Body of pancreas (tissue), 4 donors: ENCODE measurements at regions not wholly inside any gene's neighbourhood (a gene's known extent, or its start where the extent isn't known, plus 50 kb on each side); places are given as distances from the start of the nearest gene placed in this dataset.

ENCODE experiments used
- ATAC-seq: fragments of 150-250 bp; one replicate; pipeline ENCODE4 v1.9.1; 2016
- DNase-seq, 4 donors: peaks; one replicate each; pipeline ENCODE4 v3.0.0-alpha.2; 2019
- H3K27ac ChIP-seq, 4 donors: fragments of 200-600 bp; sonication (generic); 1 replicate in 3 of 4; 2 replicates in 1 of 4; pipeline versions ENCODE4 v1.5.1 to v1.6.1; 2016 to 2019; ENCODE audit warnings: mild to moderate bottlenecking in 1 of 4, mixed read lengths in 1 of 4, moderate library complexity in 1 of 4
- H3K27me3 ChIP-seq, 2 donors: fragments of 200-600 bp; sonication (generic); one replicate each; pipeline ENCODE4 v1.6.0; 2016; ENCODE audit warnings: mild to moderate bottlenecking in 1 of 2
- H3K36me3 ChIP-seq, 2 donors: fragments of 200-600 bp; sonication (generic); replicated peaks in 1 of 2; 2 replicates each; pipeline ENCODE4 v1.5.1; 2016; ENCODE audit warnings: low read depth in 2 of 2; ENCODE audit not compliant: insufficient read depth in 1 of 2
- H3K4me1 ChIP-seq: fragments of 200-600 bp; sonication (generic); one replicate; pipeline ENCODE4 v1.6.0; 2016
- H3K4me3 ChIP-seq, 2 donors: fragments of 200-600 bp; sonication (generic); 1 replicate in 1 of 2; 2 replicates in 1 of 2; pipeline ENCODE4 v1.5.1; 2016 to 2019
- H3K9me3 ChIP-seq, 3 donors: fragments of 200-600 bp; sonication (generic); 1 replicate in 2 of 3; 2 replicates in 1 of 3; pipeline ENCODE4 v1.5.1; 2016
- POLR2A ChIP-seq, 3 donors: fragments of 450-650 bp; IDR thresholded peaks; one replicate each; pipeline ENCODE4 v1.6.1; 2016; ENCODE audit warnings: antibody characterized with exemption in 3 of 3, mild to moderate bottlenecking in 2 of 3
- WGBS, 2 donors: methylation state at CpG; one replicate each; pipeline ENCODE4 v1.1.5; 2017; 5-methylcytosine and 5-hydroxymethylcytosine counted together
- intact Hi-C: fragments of 100-400 bp; cut with DNase I; formaldehyde crosslinking; loops from one replicate; pipeline ENCODE4 v1.15.1; 2023
- TF ChIP-seq, protein P1 (sequence below), 7 experiments: fragments of 450-650 bp in 4 of 7; fragments of 200-600 bp in 3 of 7; sonication (generic) in 3 of 7; IDR thresholded peaks; one replicate each; pipeline ENCODE4 v1.5.1; 2016 to 2019; ENCODE audit warnings: antibody characterized with exemption in 7 of 7

DNA sequence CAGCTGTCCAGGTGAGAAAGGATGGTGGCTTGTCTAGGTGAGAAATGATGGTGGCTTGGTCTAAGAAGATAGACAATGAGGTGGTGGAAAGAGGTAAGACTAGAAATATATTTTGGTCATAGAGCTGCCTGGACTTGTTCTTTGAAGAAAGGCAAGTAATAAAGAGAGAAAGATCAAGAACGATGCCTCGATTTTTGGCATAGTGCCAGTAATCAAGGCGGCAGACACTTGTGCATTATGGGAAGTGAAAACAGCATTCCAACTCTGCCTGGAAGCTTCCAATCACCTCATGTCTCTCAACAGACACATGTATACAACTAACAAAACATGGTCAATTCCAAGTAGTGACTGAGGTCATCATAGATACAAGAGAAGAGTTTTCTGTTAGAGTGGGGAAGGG is 423.8 kb upstream of the NRP1 start:
- TF ChIP-seq POLR2A (IDR thresholded peaks at IDR 0.05), result no peak
- TF ChIP-seq, protein P1, sequence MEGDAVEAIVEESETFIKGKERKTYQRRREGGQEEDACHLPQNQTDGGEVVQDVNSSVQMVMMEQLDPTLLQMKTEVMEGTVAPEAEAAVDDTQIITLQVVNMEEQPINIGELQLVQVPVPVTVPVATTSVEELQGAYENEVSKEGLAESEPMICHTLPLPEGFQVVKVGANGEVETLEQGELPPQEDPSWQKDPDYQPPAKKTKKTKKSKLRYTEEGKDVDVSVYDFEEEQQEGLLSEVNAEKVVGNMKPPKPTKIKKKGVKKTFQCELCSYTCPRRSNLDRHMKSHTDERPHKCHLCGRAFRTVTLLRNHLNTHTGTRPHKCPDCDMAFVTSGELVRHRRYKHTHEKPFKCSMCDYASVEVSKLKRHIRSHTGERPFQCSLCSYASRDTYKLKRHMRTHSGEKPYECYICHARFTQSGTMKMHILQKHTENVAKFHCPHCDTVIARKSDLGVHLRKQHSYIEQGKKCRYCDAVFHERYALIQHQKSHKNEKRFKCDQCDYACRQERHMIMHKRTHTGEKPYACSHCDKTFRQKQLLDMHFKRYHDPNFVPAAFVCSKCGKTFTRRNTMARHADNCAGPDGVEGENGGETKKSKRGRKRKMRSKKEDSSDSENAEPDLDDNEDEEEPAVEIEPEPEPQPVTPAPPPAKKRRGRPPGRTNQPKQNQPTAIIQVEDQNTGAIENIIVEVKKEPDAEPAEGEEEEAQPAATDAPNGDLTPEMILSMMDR (IDR thresholded peaks at IDR 0.05), result no peak
- no peak for ATAC-seq
- Histone ChIP-seq H3K9me3 (no peaks in the 10 kb centered on the region), H3K36me3 (no peaks in the 10 kb centered on the region), H3K4me1 (no peaks in the 10 kb centered on the region), H3K27ac (no peak overlapping the region), H3K27me3 (no peaks in the 10 kb centered on the region), H3K4me3 (no peak overlapping the region)
- 53 to 65% methylated on average over 3 of the region's 3 CpGs for WGBS, 2 donors
- intact Hi-C loops, result no loop called here
- DNase-seq, result no peak

DNA sequence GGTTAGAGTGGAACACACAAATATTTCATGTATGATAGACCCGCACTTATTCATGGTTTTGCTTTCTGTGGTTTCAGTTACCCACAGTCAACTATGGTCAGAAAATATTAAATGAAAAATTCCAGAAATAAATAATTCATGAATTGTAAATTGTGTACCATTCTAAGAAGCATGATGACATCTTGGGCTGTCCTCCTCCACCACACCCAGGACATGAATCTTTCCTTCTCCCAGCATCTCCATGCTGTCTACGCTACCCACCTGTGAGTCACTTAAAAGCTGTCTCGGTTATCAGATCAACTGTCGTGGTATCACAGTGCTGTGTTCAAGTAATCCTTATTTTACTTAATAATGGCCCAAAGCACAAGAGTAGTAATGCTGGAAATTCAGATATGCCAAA is 419.6 kb upstream of the NRP1 start:
- no peak for ATAC-seq
- Histone ChIP-seq H3K36me3 (no peaks in the 10 kb centered on the region), H3K4me3 (no peak overlapping the region), H3K4me1 (no peaks in the 10 kb centered on the region), H3K27ac (no peak overlapping the region), H3K27me3 (no peaks in the 10 kb centered on the region), H3K9me3 (no peaks in the 10 kb centered on the region)
- TF ChIP-seq POLR2A (IDR thresholded peaks at IDR 0.05), result no peak
- TF ChIP-seq, protein P1 (IDR thresholded peaks at IDR 0.05), result no peak
- no peak for DNase-seq
- intact Hi-C loops, result no loop called here
- 91 to 96% methylated on average over 4 of the region's 4 CpGs for WGBS, 2 donors

DNA sequence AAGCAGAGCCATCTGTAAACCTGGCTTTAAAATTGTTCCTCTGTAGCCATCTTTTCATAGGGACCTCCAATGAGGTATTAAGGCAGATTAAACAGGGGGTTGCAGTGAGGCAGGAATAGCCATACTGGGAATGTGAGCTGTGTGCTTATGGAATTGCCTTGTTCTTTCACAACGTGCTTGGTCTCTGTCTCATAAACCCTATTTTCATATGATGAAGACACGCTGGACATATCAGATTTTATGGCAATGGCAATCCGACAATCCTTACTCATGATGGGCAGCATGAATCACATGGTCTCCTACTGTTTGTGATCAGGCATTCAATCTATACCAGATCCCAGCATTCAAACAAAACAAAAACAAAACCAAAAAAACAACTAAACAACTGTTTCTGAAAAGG is 418.9 kb upstream of the NRP1 start:
- Histone ChIP-seq H3K4me3 (no peak overlapping the region), H3K27me3 (no peaks in the 10 kb centered on the region), H3K36me3 (no peaks in the 10 kb centered on the region), H3K27ac (no peak overlapping the region), H3K4me1 (no peaks in the 10 kb centered on the region), H3K9me3 (no peaks in the 10 kb centered on the region)
- intact Hi-C loops, result no loop called here
- 83% methylated on average over 3 of the region's 3 CpGs for WGBS, 2 donors
- no peak for DNase-seq
- TF ChIP-seq, protein P1 (IDR thresholded peaks at IDR 0.05), result no peak
- no peak for TF ChIP-seq POLR2A (IDR thresholded peaks at IDR 0.05)
- ATAC-seq, result no peak

GRCh38 chr10:33749790-33750189 is 415.3 kb upstream of the NRP1 start:
- Histone ChIP-seq H3K27ac (no peak overlapping the region), H3K36me3 (no peaks in the 10 kb centered on the region), H3K4me3 (no peak overlapping the region), H3K27me3 (no peaks in the 10 kb centered on the region), H3K4me1 (no peaks in the 10 kb centered on the region), H3K9me3 (no peaks in the 10 kb centered on the region)
- intact Hi-C loops, result no loop called here
- TF ChIP-seq, protein P1 (IDR thresholded peaks at IDR 0.05), result no peak
- TF ChIP-seq POLR2A (IDR thresholded peaks at IDR 0.05), result no peak
- DNase-seq (no peak), ATAC-seq (no peak)
- WGBS, 2 donors, result 81 to 87% methylated on average over 4 of the region's 4 CpGs

GRCh38 chr10:33749067-33749735 is 414.7 kb upstream of the NRP1 start:
- WGBS, 2 donors, result 20 to 43% methylated on average over 2 of the region's 2 CpGs
- no peak for ATAC-seq
- Histone ChIP-seq H3K36me3 (no peaks in the 10 kb centered on the region), H3K9me3 (no peaks in the 10 kb centered on the region), H3K4me3 (no peak overlapping the region), H3K27ac (no peak overlapping the region), H3K4me1 (no peaks in the 10 kb centered on the region), H3K27me3 (no peaks in the 10 kb centered on the region)
- TF ChIP-seq, protein P1 (IDR thresholded peaks at IDR 0.05), result no peak
- intact Hi-C loops, result no loop called here
- DNase-seq, result no peak
